D721Med (cell line): ENCODE measurements at regions not wholly inside any gene's neighbourhood (a gene's known extent, or its start where the extent isn't known, plus 50 kb on each side); places are given as distances from the start of the nearest gene placed in this dataset.

ENCODE experiments used
- DNase-seq: peaks from one replicate; pipeline ENCODE4 v3.0.0; 2011; ENCODE audit warnings: low spot score; ENCODE audit not compliant: insufficient read length
- FAIRE-seq: peaks from 2 replicates; lab custom pipeline; 2011; peaks lifted over from hg19 to GRCh38; lab: Jason Lieb, UNC
- TF ChIP-seq, protein P1 (sequence below): IDR thresholded peaks from 2 replicates; pipeline ENCODE4 v1.5.1; 2012; ENCODE audit warnings: mild to moderate bottlenecking, control low read depth; ENCODE audit not compliant: insufficient read depth; ENCODE audit errors: missing control alignments

DNA sequence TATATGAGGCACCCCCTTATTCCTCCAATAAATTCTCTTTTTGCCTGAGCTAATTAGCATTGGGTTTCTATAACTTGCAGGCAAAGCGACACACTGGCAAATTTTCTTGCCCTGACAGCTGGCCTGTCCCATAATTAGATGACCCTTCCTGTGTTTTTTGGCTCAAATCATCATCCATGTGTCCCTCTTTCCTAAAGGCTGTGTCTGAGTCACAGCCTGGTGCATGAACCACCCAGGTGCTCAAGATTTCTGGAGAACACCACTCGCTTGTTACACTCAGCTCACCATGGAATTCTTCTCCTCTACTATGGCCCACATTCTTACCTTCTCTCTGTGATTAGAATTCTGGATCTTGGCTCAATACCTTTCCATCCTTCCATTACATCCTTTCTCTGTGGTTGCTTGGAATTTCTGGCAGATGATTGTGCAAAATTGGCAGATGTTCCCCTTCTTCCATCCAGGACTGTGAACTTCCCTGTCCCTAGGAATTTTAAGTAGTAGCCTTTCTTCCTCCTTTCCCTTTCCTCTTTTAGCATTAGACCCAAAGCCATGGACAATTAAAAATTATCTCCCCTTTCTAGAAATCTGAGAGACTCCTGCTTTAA is 116.0 kb upstream of the ANKRD1 start:
- DNase-seq = no peak
- no peak for FAIRE-seq
- TF ChIP-seq, protein P1, sequence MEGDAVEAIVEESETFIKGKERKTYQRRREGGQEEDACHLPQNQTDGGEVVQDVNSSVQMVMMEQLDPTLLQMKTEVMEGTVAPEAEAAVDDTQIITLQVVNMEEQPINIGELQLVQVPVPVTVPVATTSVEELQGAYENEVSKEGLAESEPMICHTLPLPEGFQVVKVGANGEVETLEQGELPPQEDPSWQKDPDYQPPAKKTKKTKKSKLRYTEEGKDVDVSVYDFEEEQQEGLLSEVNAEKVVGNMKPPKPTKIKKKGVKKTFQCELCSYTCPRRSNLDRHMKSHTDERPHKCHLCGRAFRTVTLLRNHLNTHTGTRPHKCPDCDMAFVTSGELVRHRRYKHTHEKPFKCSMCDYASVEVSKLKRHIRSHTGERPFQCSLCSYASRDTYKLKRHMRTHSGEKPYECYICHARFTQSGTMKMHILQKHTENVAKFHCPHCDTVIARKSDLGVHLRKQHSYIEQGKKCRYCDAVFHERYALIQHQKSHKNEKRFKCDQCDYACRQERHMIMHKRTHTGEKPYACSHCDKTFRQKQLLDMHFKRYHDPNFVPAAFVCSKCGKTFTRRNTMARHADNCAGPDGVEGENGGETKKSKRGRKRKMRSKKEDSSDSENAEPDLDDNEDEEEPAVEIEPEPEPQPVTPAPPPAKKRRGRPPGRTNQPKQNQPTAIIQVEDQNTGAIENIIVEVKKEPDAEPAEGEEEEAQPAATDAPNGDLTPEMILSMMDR = no peak

DNA sequence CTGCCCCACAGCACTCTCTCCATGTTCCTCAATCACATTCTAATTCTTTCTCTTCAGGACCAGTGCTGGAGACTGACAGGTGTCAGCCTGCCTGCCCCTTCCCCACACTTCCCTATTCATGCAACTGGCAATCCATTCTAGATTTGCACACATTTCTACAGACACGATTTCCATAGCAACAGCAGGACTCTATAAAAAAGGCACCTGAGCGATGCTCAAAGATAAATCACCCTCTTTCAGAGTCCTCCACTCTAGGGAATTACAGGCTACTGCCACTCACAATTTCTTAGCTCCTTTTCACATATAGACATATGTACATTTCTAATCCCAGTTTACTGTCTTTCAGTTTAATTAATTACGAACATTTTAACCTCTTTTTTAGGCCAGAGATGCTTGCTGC is 118.1 kb upstream of the ANKRD1 start:
- no peak for FAIRE-seq

DNA sequence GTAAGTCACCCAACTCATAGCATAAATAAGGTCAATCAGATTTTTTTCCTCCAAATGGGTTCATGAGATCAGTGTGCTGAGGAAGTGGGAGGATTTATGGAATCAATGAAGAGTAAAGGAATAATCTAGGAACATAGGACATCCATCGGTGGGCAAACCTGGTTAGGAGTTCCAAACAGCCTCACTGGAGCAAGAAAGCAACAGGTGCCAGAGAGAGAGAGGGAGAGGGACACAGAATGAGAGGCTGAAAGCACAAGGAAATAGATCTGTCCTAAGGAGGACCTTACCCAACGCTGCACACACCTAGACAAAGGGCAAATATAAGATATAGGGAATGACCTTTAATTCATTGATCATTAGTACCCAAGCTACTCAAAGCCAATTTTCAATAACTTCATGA is 119.5 kb upstream of the ANKRD1 start:
- DNase-seq = no peak
- FAIRE-seq = no peak
- TF ChIP-seq, protein P1 = no peak

More for the DNA sequence above, 118.1 kb upstream of the ANKRD1 start:
- no peak for DNase-seq
- TF ChIP-seq, protein P1 = no peak

DNA sequence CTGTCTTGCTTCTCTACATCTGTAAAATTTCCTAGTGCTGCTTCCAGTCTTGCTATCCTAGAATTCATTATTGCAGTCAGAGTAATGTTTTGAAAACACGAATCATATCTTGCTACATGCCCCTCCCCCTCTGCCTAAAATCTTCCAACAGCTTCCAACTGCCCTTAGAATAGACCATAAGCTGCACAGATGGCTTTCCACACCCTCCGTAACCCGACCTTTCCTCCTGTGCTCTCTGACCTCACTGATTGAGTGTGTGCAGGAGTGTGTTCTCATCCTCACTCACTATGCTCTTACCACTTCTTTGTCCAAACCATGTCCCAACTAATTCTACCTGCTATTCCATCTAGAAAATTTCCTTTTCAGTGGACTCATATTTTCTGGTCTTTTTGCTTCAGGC is 121.2 kb upstream of the ANKRD1 start:
- FAIRE-seq (no peak), DNase-seq (no peak)
- TF ChIP-seq, protein P1 = no peak

DNA sequence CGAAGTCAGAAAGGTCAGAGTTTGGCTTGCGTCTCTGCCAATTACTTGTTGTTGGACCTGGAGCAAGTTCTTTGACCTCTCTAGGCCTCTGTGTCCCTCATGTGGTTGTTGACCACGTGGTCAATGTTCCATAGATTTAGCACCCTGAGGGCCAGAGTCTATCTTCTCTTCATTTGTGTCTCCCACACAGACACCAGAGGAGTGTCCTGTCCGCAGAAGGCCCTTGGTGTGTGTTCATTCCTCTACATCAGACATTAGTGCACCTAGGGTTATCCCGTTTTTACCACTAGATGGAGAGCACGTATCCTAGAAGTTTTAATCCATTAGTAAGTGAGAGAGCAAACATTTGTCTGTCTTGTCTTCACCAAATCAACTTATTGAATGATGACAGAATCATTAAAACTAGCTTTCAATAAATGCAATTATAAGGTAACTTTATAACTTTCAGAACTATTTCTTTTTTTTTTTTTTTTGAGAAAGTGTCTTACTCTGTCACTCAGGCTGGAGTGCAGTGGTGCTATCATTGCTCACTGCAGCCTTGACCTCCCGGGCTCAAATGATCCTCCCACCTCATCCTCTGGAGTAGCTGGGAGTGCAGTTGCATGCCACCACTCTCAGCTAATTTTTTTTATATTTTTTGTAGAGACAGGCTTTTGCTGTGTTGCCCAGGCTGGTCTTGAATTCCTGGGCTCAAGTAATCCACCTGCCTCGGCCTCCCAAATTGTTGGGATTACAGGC is 122.5 kb upstream of the ANKRD1 start:
- FAIRE-seq (no peak), DNase-seq (no peak)
- TF ChIP-seq, protein P1 = peak; percentile 13

DNA sequence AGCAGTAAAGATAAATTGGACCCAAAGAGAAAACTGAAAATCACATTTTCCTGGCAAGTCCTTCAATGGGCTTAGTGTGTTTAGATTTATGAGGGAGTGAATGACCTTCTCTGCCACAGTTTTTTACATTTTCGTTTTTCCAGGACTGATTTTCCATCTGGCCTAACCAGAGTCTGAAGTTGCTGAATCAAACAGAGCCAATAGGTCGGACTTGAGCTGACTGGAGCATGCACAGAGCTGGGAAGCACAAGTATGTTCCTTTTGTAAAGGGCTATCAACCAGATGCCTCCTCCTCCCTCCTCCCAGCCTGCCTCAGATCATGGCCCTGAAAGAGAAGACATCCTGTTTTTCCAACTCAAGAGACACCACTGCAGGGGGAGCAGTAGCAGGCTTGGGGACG is 126.0 kb upstream of the ANKRD1 start:
- DNase-seq (no peak), FAIRE-seq (no peak)
- TF ChIP-seq, protein P1 = no peak

DNA sequence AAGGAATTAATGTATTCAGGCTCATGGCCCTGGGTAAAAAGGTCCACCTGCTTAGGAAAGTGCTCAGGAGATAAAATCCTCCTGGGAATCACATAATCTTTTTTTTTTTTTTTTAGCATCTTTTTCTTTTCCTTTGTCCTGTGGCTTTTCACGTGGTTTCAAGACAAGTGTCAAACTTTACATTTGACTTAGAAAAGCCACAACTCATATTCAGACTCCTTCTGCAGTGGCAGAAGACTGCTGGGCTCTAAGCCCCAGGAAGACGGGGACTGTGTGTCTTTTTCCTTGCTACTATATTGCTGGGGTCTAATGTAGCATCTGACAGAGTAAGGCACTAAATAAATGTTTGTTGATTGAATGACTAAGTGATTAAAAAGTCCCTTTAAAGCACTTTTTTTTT is 127.5 kb upstream of the ANKRD1 start:
- FAIRE-seq = no peak
- no peak for DNase-seq
- TF ChIP-seq, protein P1 = no peak
